Uterus (tissue), 3 donors: ENCODE measurements at regions not wholly inside any gene's neighbourhood (a gene's known extent, or its start where the extent isn't known, plus 50 kb on each side); places are given as distances from the start of the nearest gene placed in this dataset.

Source experiments
- DNase-seq, 2 donors: peaks; one replicate each; pipeline ENCODE4 v3.0.0-alpha.2; 2019 to 2020
- H3K27ac ChIP-seq, 2 donors: fragments of 200-600 bp; sonication (generic); 1 replicate in 1 of 2; 2 replicates in 1 of 2; pipeline ENCODE4 v1.5.1; 2016 to 2018
- H3K27me3 ChIP-seq, 2 donors: fragments of 200-600 bp; sonication (generic); one replicate each; pipeline ENCODE4 v1.5.1; 2018 to 2019; ENCODE audit warnings: control low read depth in 1 of 2
- H3K36me3 ChIP-seq, 2 donors: fragments of 200-600 bp; sonication (generic); one replicate each; pipeline ENCODE4 v1.5.1; 2019; ENCODE audit warnings: control low read depth in 1 of 2
- H3K4me1 ChIP-seq, 2 donors: fragments of 200-600 bp; sonication (generic); one replicate each; pipeline ENCODE4 v1.5.1; 2018 to 2019; ENCODE audit warnings: control low read depth in 1 of 2
- H3K4me3 ChIP-seq, 2 donors: fragments of 200-600 bp; sonication (generic); 1 replicate in 1 of 2; 2 replicates in 1 of 2; pipeline ENCODE4 v1.5.1; 2018 to 2019; ENCODE audit warnings: mild to moderate bottlenecking in 1 of 2
- H3K9me3 ChIP-seq, 2 donors: fragments of 200-600 bp; sonication (generic); one replicate each; pipeline ENCODE4 v1.5.1; 2019; ENCODE audit warnings: control low read depth in 1 of 2
- POLR2A ChIP-seq, 2 donors: fragments of 450-650 bp; IDR thresholded peaks; one replicate each; pipeline ENCODE4 v1.6.1; 2016; ENCODE audit warnings: antibody characterized with exemption in 2 of 2, mild to moderate bottlenecking in 1 of 2, moderate library complexity in 1 of 2
- intact Hi-C: fragments of 100-400 bp; cut with DNase I; formaldehyde crosslinking; loops from one replicate; pipeline ENCODE4 v1.15.1; 2023; ENCODE audit warnings: low total_unique reads
- TF ChIP-seq, protein P1 (sequence below), 4 experiments: fragments of 200-600 bp in 2 of 4; fragments of 450-650 bp in 2 of 4; sonication (generic) in 2 of 4; IDR thresholded peaks; one replicate each; pipeline ENCODE4 v1.5.1; 2016 to 2019; ENCODE audit warnings: antibody characterized with exemption in 4 of 4, mild to moderate bottlenecking in 2 of 4, moderate library complexity in 1 of 4
- donor health status: DM: yes; HTN: yes; CAD: no.

DNA sequence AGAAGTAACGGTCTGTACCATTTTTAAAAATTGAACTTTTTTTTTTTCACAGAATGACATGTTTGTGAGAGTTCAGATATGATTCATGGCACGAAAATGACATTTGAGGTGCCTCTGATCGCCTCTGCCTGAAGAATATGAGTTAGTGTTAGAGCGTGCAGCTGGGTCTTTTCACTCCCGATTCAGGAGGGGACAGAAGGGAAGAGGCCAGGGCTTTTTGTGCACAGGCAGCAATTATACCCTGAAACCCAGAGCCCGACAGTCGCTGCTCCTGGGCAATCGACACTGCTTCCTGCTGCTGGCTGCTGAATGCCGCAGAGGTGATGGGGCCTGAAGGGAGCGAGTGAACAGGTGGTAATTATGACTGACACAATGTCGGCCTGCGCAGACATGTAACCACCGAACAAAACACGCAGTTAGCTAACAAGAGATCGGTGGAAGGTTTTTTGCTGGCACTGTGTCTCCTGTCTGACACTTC, 652.0 kb upstream of the NOX3 start:
- no peak for DNase-seq
- no peaks in the 10 kb centered on the region for H3K4me1 ChIP-seq
- H3K27me3 ChIP-seq: no peaks in the 10 kb centered on the region
- H3K9me3 ChIP-seq: no peaks in the 10 kb centered on the region
- no peaks in the 10 kb centered on the region for H3K36me3 ChIP-seq
- intact Hi-C loops: no loop called here
- H3K27ac ChIP-seq: no peak overlapping the region
- TF ChIP-seq, protein P1, sequence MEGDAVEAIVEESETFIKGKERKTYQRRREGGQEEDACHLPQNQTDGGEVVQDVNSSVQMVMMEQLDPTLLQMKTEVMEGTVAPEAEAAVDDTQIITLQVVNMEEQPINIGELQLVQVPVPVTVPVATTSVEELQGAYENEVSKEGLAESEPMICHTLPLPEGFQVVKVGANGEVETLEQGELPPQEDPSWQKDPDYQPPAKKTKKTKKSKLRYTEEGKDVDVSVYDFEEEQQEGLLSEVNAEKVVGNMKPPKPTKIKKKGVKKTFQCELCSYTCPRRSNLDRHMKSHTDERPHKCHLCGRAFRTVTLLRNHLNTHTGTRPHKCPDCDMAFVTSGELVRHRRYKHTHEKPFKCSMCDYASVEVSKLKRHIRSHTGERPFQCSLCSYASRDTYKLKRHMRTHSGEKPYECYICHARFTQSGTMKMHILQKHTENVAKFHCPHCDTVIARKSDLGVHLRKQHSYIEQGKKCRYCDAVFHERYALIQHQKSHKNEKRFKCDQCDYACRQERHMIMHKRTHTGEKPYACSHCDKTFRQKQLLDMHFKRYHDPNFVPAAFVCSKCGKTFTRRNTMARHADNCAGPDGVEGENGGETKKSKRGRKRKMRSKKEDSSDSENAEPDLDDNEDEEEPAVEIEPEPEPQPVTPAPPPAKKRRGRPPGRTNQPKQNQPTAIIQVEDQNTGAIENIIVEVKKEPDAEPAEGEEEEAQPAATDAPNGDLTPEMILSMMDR (IDR thresholded peaks at IDR 0.05): no peak
- TF ChIP-seq POLR2A (IDR thresholded peaks at IDR 0.05): no peak
- no peak overlapping the region for H3K4me3 ChIP-seq

DNA sequence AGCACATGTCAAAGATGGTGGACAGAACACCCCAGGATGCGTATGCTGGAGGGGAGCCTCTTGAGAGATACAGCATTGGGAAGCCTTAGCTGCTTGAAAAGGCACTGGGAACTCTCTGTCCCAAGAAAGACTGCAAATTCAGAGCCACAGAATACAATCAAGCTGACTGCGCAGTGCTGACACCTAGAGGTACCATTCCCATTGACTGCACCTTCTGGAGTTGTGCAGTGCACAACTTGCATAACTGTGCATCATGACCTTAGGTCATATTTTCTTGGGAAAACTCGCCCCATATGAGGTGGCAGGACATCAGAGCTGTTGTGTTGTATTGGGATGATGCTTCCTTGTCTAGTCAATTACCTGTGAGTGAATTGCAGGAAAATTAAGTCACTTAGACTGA, 646.5 kb upstream of the NOX3 start:
- no peak for DNase-seq
- intact Hi-C loops: no loop called here
- no peaks in the 10 kb centered on the region for H3K36me3 ChIP-seq
- H3K27me3 ChIP-seq: no peaks in the 10 kb centered on the region
- H3K9me3 ChIP-seq: no peaks in the 10 kb centered on the region
- no peak overlapping the region for H3K27ac ChIP-seq
- no peaks in the 10 kb centered on the region for H3K4me1 ChIP-seq
- TF ChIP-seq POLR2A (IDR thresholded peaks at IDR 0.05): no peak
- TF ChIP-seq, protein P1 (IDR thresholded peaks at IDR 0.05): no peak
- no peak overlapping the region for H3K4me3 ChIP-seq

DNA sequence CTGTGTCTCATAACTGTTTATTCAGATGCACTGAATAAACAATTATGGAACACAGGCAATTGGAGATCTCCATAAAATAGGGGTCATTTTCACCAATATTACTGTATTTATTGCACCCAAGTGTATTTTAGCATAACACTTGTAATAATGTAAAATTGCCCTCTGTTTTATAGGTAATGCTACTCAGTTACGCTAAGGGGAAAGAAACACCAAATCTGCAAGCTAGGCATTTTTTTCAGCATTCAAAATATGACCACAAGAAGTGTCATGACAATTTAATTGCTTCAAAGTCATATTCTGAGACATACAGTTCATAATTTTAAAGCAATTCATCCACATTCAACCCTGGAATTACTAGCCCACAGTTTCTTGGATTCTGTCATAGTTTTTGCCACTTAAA, 643.2 kb upstream of the NOX3 start:
- TF ChIP-seq, protein P1 (IDR thresholded peaks at IDR 0.05): no peak
- no peak for TF ChIP-seq POLR2A (IDR thresholded peaks at IDR 0.05)
- Histone ChIP-seq H3K4me1 (no peaks in the 10 kb centered on the region), H3K27me3 (no peaks in the 10 kb centered on the region), H3K27ac (no peak overlapping the region), H3K9me3 (no peaks in the 10 kb centered on the region), H3K4me3 (no peak overlapping the region), H3K36me3 (no peaks in the 10 kb centered on the region)
- intact Hi-C loops: no loop called here
- no peak for DNase-seq

DNA sequence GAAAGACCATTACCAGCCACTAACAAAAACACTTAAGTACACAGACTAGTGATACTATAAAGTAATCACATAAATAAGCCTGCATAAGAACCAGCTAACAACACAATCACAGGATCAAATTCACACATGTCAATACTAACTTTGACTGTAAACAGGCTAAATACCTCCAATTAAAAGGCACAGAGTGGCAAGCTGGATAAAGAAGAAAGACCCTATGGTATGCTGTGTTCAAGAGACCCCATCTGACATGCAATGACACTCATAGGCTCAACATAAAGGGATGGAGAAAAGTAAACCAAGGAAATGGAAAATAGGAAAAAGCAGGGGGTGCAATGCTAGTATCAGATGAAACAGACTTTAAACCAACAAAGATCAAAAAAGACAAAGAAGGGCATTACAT, 631.8 kb upstream of the NOX3 start:
- Histone ChIP-seq H3K27me3 (no peaks in the 10 kb centered on the region), H3K36me3 (no peaks in the 10 kb centered on the region), H3K4me3 (no peak overlapping the region), H3K27ac (no peak overlapping the region), H3K4me1 (no peaks in the 10 kb centered on the region), H3K9me3 (no peaks in the 10 kb centered on the region)
- no peak for TF ChIP-seq POLR2A (IDR thresholded peaks at IDR 0.05)
- TF ChIP-seq, protein P1 (IDR thresholded peaks at IDR 0.05): no peak
- intact Hi-C loops: no loop called here
- DNase-seq: no peak

DNA sequence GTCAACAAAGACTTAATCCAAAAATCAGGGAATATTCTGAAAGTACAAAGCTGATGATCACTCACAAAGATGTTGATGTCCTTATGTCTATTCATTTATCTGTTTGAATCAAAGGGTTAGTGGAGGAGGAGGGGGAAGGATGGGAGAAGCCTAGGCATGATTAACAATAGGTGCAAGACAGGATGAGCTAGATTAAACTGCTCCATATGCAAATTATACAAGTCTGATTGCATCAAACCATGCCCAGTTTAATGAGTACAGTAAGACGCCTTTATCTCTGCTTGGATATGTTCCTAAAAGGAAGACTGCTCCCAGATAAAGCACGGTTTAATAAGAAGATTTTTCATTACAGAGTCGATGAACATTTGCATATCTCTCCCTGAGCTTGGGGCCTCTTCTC, 626.4 kb upstream of the NOX3 start:
- Histone ChIP-seq H3K4me3 (no peak overlapping the region), H3K36me3 (no peaks in the 10 kb centered on the region), H3K27ac (no peak overlapping the region), H3K27me3 (no peaks in the 10 kb centered on the region), H3K9me3 (no peaks in the 10 kb centered on the region), H3K4me1 (no peaks in the 10 kb centered on the region)
- TF ChIP-seq POLR2A (IDR thresholded peaks at IDR 0.05): no peak
- TF ChIP-seq, protein P1 (IDR thresholded peaks at IDR 0.05): no peak
- intact Hi-C loops: no loop called here
- DNase-seq: no peak
